GM23338 (cell line): ENCODE measurements at regions not wholly inside any gene's neighbourhood (a gene's known extent, or its start where the extent isn't known, plus 50 kb on each side); places are given as distances from the start of the nearest gene placed in this dataset.

ENCODE experiments used
- ATAC-seq: fragments of 200-7000 bp; cut with Tn5 transposase; 3 replicates; pipeline ENCODE4 v1.9.1; 2020
- DNase-seq: peaks from one replicate; pipeline ENCODE4 v3.0.0-alpha.2; 2015; ENCODE audit warnings: low spot score
- H2AFZ ChIP-seq: fragments of 200-600 bp; sonication (generic); 2 replicates; pipeline ENCODE4 v1.8.0; 2016; ENCODE audit warnings: antibody characterized with exemption, mild to moderate bottlenecking, moderate library complexity
- H3F3A ChIP-seq: fragments of 200-600 bp; sonication (generic); replicated peaks from 2 replicates; pipeline ENCODE4 v1.8.0; 2017; ENCODE audit warnings: antibody characterized with exemption, mixed run types, low read depth
- H3K27ac ChIP-seq: fragments of 200-600 bp; sonication (generic); 2 replicates; pipeline ENCODE4 v1.6.1; 2016; ENCODE audit warnings: low read depth
- H3K27me3 ChIP-seq: fragments of 200-600 bp; sonication (generic); 2 replicates; pipeline ENCODE4 v1.8.0; 2016; ENCODE audit warnings: mild to moderate bottlenecking, mixed run types, moderate library complexity; ENCODE audit not compliant: insufficient read depth
- H3K36me3 ChIP-seq: fragments of 200-600 bp; sonication (generic); 2 replicates; pipeline ENCODE4 v1.8.0; 2016; ENCODE audit warnings: mild to moderate bottlenecking; ENCODE audit not compliant: insufficient read depth
- H3K4me1 ChIP-seq: fragments of 200-600 bp; sonication (generic); 2 replicates; pipeline ENCODE4 v1.8.0; 2016; ENCODE audit warnings: mild to moderate bottlenecking, moderate library complexity; ENCODE audit not compliant: insufficient read depth
- H3K4me2 ChIP-seq: fragments of 200-600 bp; sonication (generic); 2 replicates; pipeline ENCODE4 v1.7.1; 2017; ENCODE audit warnings: mixed run types
- H3K4me3 ChIP-seq: fragments of 200-600 bp; sonication (generic); 2 replicates; pipeline ENCODE4 v1.6.1; 2016; ENCODE audit warnings: mixed run types
- H3K79me2 ChIP-seq: fragments of 200-600 bp; sonication (generic); replicated peaks from 2 replicates; pipeline ENCODE4 v1.8.0; 2017; ENCODE audit warnings: mild to moderate bottlenecking; ENCODE audit not compliant: insufficient read depth
- H3K9me2 ChIP-seq: fragments of 200-600 bp; sonication (generic); 2 replicates; pipeline ENCODE4 v1.8.0; 2017; ENCODE audit not compliant: insufficient read depth
- H4K20me1 ChIP-seq: fragments of 200-600 bp; sonication (generic); replicated peaks from 2 replicates; pipeline ENCODE4 v1.8.0; 2017; ENCODE audit warnings: mild to moderate bottlenecking; ENCODE audit not compliant: insufficient read depth
- H3K27ac Mint-ChIP-seq: 2 replicates; pipeline ENCODE4 v1.8.0; 2020; ENCODE audit warnings: inconsistent platforms, mild to moderate bottlenecking, moderate library complexity, mixed read lengths
- H3K27me3 Mint-ChIP-seq: 3 replicates; pipeline ENCODE4 v1.8.0; 2022; ENCODE audit warnings: low read depth, mild to moderate bottlenecking, moderate library complexity, mixed read lengths, inconsistent platforms; ENCODE audit not compliant: insufficient read depth, poor library complexity
- H3K36me3 Mint-ChIP-seq: 3 replicates; pipeline ENCODE4 v1.8.0; 2021; ENCODE audit warnings: low read depth, mild to moderate bottlenecking, inconsistent platforms, moderate library complexity, mixed read lengths
- H3K4me1 Mint-ChIP-seq: 3 replicates; pipeline ENCODE4 v1.8.0; 2020; ENCODE audit warnings: mild to moderate bottlenecking, inconsistent platforms, mixed read lengths
- H3K4me3 Mint-ChIP-seq: 3 replicates; pipeline ENCODE4 v1.8.0; 2021; ENCODE audit warnings: moderate library complexity, mild to moderate bottlenecking, inconsistent platforms, mixed read lengths
- H3K9me3 Mint-ChIP-seq: 3 replicates; pipeline ENCODE4 v1.8.0; 2020; ENCODE audit warnings: moderate library complexity, mild to moderate bottlenecking, inconsistent platforms, mixed read lengths
- CREB1 ChIP-seq: fragments of 250-450 bp; sonication (Bioruptor Pico); IDR thresholded peaks from 2 replicates; pipeline ENCODE4 v1.5.0; 2020; ENCODE audit warnings: low read depth, mild to moderate bottlenecking, moderate library complexity
- CTCF ChIP-seq, 2 experiments: fragments of 200-600 bp in 1 of 2; sonication (generic) in 1 of 2; conservative IDR thresholded peaks; 2 replicates each; pipeline versions ENCODE4 v1.5.1 to v1.6.1; 2016 to 2017; ENCODE audit warnings: antibody characterized with exemption in 2 of 2, low read depth in 2 of 2, mild to moderate bottlenecking in 2 of 2, moderate library complexity in 1 of 2
- ETS1 ChIP-seq: IDR thresholded peaks from 2 replicates; pipeline ENCODE4 v1.6.1; 2016; ENCODE audit warnings: antibody characterized with exemption
- EZH2 ChIP-seq: fragments of 200-600 bp; sonication (generic); IDR thresholded peaks from one replicate; pipeline ENCODE4 v1.8.0; 2017; ENCODE audit warnings: antibody characterized with exemption, mild to moderate bottlenecking, low read depth; ENCODE audit not compliant: unreplicated experiment
- EZH2phosphoT487 ChIP-seq: fragments of 200-600 bp; sonication (generic); IDR thresholded peaks from one replicate; pipeline ENCODE4 v1.8.1; 2018; ENCODE audit warnings: antibody characterized with exemption; ENCODE audit not compliant: unreplicated experiment
- JUNB ChIP-seq: IDR thresholded peaks from one replicate; pipeline ENCODE4 v1.6.1; 2016; ENCODE audit warnings: antibody characterized with exemption; ENCODE audit not compliant: unreplicated experiment
- NANOG ChIP-seq: IDR thresholded peaks from 2 replicates; pipeline ENCODE4 v1.6.1; 2016; ENCODE audit warnings: antibody characterized with exemption, borderline replicate concordance
- POLR2AphosphoS5 ChIP-seq: IDR thresholded peaks from 2 replicates; pipeline ENCODE4 v1.6.1; 2016; ENCODE audit warnings: antibody characterized with exemption, low read depth
- REST ChIP-seq: IDR thresholded peaks from one replicate; pipeline ENCODE4 v1.6.1; 2018; ENCODE audit warnings: antibody characterized with exemption; ENCODE audit not compliant: unreplicated experiment
- STAT1 ChIP-seq: IDR thresholded peaks from one replicate; pipeline ENCODE4 v1.6.1; 2016; ENCODE audit warnings: antibody characterized with exemption; ENCODE audit not compliant: unreplicated experiment
- ZNF114 ChIP-seq: fragments of 250-450 bp; sonication (Bioruptor Pico); IDR thresholded peaks from 2 replicates; pipeline ENCODE4 v1.5.0; 2020; ENCODE audit warnings: mild to moderate bottlenecking, moderate library complexity
- ZNF331 ChIP-seq: fragments of 250-450 bp; sonication (Bioruptor Pico); IDR thresholded peaks from 2 replicates; pipeline ENCODE4 v1.5.0; 2020; ENCODE audit warnings: low read depth, mild to moderate bottlenecking, moderate library complexity
- ZNF462 ChIP-seq: fragments of 250-450 bp; sonication (Bioruptor Pico); IDR thresholded peaks from 2 replicates; pipeline ENCODE4 v1.5.0; 2020; ENCODE audit warnings: mild to moderate bottlenecking, moderate library complexity

GRCh38 chr12:24297516-24297915 is 348.0 kb upstream of the SOX5 start (continued):
- TF ChIP-seq JUNB = no peak
- no peak for TF ChIP-seq ETS1
- no peak for TF ChIP-seq EZH2
- TF ChIP-seq POLR2AphosphoS5 = no peak
- no peak for TF ChIP-seq CREB1 (CRISPR knock-in tag)

GRCh38 chr12:24293549-24293948 is 344.1 kb upstream of the SOX5 start:
- Histone ChIP-seq H3K4me2 (no peak overlapping the region), H3K27ac (no peak overlapping the region), H2AFZ (no peak overlapping the region), H4K20me1 (no peaks in the 10 kb centered on the region), H3K4me1 (no peaks in the 10 kb centered on the region), H3F3A (no peaks in the 10 kb centered on the region), H3K27me3 (no peaks in the 10 kb centered on the region), H3K36me3 (no peaks in the 10 kb centered on the region), H3K79me2 (no peaks in the 10 kb centered on the region), H3K9me2 (no peaks in the 10 kb centered on the region; the same call in 1 of the 2 replicates), H3K4me3 (no peak overlapping the region)
- Mint-ChIP-seq H3K4me1 (peaks cover 9% of the 10 kb centered on the region; the same call in 2 of the 3 replicates), H3K9me3 (no peaks in the 10 kb centered on the region), H3K27me3 (no peaks in the 10 kb centered on the region), H3K36me3 (no peaks in the 10 kb centered on the region), H3K4me3 (no peak overlapping the region), H3K27ac (no peak overlapping the region)
- DNase-seq (no peak), ATAC-seq (no peak)
- TF ChIP-seq EZH2phosphoT487 (no peak), CTCF (conservative IDR thresholded peaks at IDR 0.05; ENCODE audit: low read depth in 2 of 2) (no peak), CREB1 (CRISPR knock-in tag) (no peak), REST (no peak), ZNF462 (CRISPR knock-in tag) (no peak), JUNB (no peak), EZH2 (no peak), ZNF114 (CRISPR knock-in tag) (no peak), ZNF331 (CRISPR knock-in tag) (no peak), POLR2AphosphoS5 (no peak), NANOG (no peak), STAT1 (no peak)
